ENCODE measurements at regions not wholly inside any gene's neighbourhood (a gene's known extent, or its start where the extent isn't known, plus 50 kb on each side); places are given as distances from the start of the nearest gene placed in this dataset.
A peak's percentile ranks its signal among the peaks of the same experiment; 100 is the strongest.

GRCh38 chr10:21047511-21047910 lies 150.4 kb upstream of the NEBL start:
- TF ChIP-seq CTCF (IDR thresholded peaks at IDR 0.05; ENCODE audit: insufficient read depth, low read length, severe bottlenecking): no peak
- no peaks in the 10 kb centered on the region for H3K36me3 ChIP-seq (ENCODE audit: control insufficient read depth, insufficient read depth, low read length)
- no peaks in the 10 kb centered on the region for H3K27me3 ChIP-seq (ENCODE audit: control insufficient read depth, insufficient read depth, low read length)
- no peak for FAIRE-seq
- DNase-seq (ENCODE audit: low read depth): peak; percentile 21
- no peak overlapping the region for H3K4me3 ChIP-seq (ENCODE audit: low read depth, low read length)

DNA sequence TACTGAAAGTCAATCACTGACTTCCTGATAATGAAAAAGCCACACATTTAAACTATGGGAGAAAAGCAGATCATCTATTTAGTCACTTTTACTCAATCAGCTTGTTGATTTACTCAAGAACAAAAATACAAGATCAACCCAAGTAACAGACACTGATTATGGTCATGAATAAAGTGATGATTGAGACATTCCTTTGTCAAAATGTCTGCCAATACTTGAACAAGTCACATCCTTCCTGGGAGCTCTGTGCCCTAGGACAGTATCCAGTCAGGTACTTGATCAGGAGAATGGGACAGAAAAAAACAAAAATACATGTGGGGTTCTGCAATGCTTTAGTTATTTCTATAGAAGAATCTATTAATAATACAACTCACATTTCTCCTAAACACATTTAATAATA lies 150.0 kb upstream of the NEBL start:
- H3K4me3 ChIP-seq (ENCODE audit: low read depth, low read length): no peak overlapping the region
- DNase-seq (ENCODE audit: low read depth): peak; percentile 21
- FAIRE-seq: no peak
- H3K27me3 ChIP-seq (ENCODE audit: control insufficient read depth, insufficient read depth, low read length): no peaks in the 10 kb centered on the region
- no peaks in the 10 kb centered on the region for H3K36me3 ChIP-seq (ENCODE audit: control insufficient read depth, insufficient read depth, low read length)
- TF ChIP-seq CTCF (IDR thresholded peaks at IDR 0.05; ENCODE audit: insufficient read depth, low read length, severe bottlenecking): no peak

- no peaks in the 10 kb centered on the region for H3K36me3 ChIP-seq (ENCODE audit: control insufficient read depth, insufficient read depth, low read length)
- H3K27me3 ChIP-seq (ENCODE audit: control insufficient read depth, insufficient read depth, low read length): no peaks in the 10 kb centered on the region
- TF ChIP-seq CTCF (IDR thresholded peaks at IDR 0.05; ENCODE audit: insufficient read depth, low read length, severe bottlenecking): no peak
- no peak for FAIRE-seq
- DNase-seq (ENCODE audit: low read depth): no peak
- H3K4me3 ChIP-seq (ENCODE audit: low read depth, low read length): no peak overlapping the region
These were observed 145.9 kb upstream of the NEBL start for GRCh38 chr10:21043044-21043443.

DNA sequence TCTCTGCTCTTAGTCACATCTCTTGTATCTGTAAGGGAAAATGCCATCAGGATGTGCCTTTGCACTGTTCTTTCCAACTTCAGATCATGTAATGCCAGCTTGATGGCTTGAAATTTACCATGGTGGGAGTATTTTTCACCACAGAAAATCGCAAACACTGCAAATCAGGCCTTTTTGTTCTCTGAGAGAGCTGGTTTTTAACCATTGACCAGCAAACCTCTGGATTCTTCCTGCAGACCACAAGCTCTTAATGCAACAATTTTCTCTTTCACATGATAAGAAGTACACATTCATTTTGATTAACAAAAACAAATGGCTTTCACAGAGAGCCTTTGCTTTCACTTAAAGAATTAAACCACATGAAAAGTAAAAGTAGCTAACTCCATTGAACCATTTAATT lies 145.4 kb upstream of the NEBL start:
- no peak overlapping the region for H3K4me3 ChIP-seq (ENCODE audit: low read depth, low read length)
- no peaks in the 10 kb centered on the region for H3K27me3 ChIP-seq (ENCODE audit: control insufficient read depth, insufficient read depth, low read length)
- no peak for FAIRE-seq
- no peak for DNase-seq (ENCODE audit: low read depth)
- H3K36me3 ChIP-seq (ENCODE audit: control insufficient read depth, insufficient read depth, low read length): no peaks in the 10 kb centered on the region
- no peak for TF ChIP-seq CTCF (IDR thresholded peaks at IDR 0.05; ENCODE audit: insufficient read depth, low read length, severe bottlenecking)

- Histone ChIP-seq H3K27me3 (ENCODE audit: control insufficient read depth, insufficient read depth, low read length) (no peaks in the 10 kb centered on the region), H3K4me3 (ENCODE audit: low read depth, low read length) (no peak overlapping the region), H3K36me3 (ENCODE audit: control insufficient read depth, insufficient read depth, low read length) (no peaks in the 10 kb centered on the region)
- DNase-seq (ENCODE audit: low read depth) (no peak), FAIRE-seq (no peak)
- TF ChIP-seq CTCF (IDR thresholded peaks at IDR 0.05; ENCODE audit: insufficient read depth, low read length, severe bottlenecking): no peak
These were observed 144.8 kb upstream of the NEBL start for GRCh38 chr10:21041763-21042458.

GRCh38 chr10:21039721-21040120 lies 142.6 kb upstream of the NEBL start:
- FAIRE-seq (no peak), DNase-seq (ENCODE audit: low read depth) (no peak)
- TF ChIP-seq CTCF (IDR thresholded peaks at IDR 0.05; ENCODE audit: insufficient read depth, low read length, severe bottlenecking): no peak
- H3K4me3 ChIP-seq (ENCODE audit: low read depth, low read length): no peak overlapping the region
- H3K36me3 ChIP-seq (ENCODE audit: control insufficient read depth, insufficient read depth, low read length): no peaks in the 10 kb centered on the region
- no peaks in the 10 kb centered on the region for H3K27me3 ChIP-seq (ENCODE audit: control insufficient read depth, insufficient read depth, low read length)

All from bronchial epithelial cell (primary cell).